ENCODE measurements at regions not wholly inside any gene's neighbourhood (a gene's known extent, or its start where the extent isn't known, plus 50 kb on each side); places are given as distances from the start of the nearest gene placed in this dataset.
"Not testable (repeated sequence)": the region's sequence is repeated elsewhere in the genome, so short reads cannot be mapped to it uniquely, and the experiment has no call there.

DNA sequence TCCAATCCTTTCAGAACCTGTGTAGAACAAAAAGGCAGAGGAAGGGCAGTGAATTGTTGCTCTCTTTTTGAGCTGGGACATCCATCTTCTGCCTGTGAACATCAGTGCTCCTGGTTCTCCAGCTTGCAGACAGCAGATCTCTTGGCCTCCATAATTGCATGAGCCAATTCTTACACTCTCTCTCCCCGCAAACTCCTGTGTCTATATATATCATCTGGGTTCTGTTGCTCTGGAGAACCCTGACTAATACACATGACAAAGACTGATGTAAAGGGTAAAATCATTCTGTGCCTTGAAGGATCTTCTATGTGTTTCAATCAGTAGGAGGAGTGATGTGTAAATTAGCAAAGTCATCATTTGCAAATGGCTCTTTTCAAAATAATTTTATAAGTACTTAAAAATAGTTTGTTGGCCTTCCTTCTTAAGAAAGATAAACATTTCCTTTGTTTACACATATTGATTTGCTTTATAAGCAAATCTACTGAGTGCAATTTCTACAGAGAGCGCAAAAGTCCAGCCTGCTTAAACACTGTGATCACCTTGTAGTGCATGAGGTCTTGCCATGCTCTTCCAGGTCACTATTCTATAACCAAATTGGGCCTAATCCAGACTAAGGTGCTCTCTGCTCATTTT, 154.9 kb upstream of the ANKRD28 start:
- no peak for DNase-seq

DNA sequence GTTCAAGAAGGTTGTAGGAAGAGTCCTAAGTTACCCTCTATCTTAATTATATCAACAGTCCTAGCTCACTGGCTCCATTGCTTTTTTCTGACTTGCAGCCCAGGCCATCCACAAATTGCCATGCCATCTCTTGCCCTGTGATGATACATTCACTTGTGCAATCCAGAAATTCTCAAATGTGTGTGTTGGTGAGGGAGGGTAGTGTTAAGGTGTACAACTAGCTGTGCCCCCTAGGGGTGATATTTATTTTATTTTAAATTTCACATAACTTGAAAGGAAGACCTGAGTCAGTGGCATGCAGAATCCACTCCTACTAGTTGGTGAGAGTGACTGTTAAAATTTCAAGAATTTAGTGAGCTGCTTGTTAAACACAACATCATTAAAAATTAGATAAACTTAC, 156.1 kb upstream of the ANKRD28 start:
- DNase-seq, result no peak

DNA sequence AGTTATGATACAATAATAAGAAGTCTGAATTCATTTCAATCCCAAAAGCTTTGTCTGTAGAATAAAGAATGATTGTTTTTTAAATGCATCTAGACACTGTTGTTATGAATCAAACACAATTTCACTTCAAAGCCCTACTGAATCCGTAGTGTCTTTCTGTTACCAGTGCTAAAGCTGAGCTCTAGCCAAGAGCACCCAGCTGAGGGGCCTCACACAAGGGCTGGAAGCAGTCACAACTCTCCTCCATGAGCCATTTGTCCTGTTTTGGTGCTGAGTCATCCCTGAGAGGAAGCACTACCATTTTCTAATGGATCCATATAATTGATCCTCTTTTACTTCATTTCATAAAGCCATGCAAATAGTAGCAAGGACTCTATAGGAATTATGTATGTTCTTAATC, 158.2 kb upstream of the ANKRD28 start:
- no peak for DNase-seq

DNA sequence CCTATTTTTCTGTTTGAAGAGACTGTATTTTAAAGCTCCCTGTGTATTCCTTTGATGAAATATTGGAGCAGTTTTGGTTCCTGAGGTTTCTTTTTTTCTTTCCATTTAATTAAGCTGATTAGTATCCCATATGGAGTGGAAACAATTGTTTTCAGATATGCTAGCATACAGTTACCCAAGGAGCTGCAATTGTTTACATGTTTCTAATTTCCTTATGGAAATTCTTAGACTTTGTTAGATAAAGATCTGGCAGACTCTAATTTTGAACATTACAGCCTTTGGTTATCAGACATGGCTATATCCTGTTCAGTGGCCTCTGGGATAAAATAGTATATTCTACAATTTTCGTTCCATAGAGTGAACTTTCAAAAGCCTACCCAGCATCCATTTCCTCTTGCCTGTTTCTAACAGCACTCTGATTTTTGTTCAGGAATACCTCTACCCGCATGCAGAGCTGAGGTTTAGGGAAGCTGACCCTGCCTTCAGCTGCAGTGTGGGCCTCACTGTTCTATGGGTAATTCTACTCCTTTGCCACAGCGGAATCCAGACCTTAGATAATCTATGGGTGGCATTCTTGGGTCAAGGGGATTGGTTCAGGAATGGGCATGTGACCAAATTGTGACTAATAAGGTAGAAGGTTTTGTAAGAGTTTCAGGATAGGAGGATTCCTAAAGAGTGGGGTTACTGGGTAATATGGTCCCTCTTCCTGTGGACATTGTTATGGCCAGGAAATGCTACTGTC, 161.1 kb upstream of the ANKRD28 start:
- DNase-seq, result no peak

DNA sequence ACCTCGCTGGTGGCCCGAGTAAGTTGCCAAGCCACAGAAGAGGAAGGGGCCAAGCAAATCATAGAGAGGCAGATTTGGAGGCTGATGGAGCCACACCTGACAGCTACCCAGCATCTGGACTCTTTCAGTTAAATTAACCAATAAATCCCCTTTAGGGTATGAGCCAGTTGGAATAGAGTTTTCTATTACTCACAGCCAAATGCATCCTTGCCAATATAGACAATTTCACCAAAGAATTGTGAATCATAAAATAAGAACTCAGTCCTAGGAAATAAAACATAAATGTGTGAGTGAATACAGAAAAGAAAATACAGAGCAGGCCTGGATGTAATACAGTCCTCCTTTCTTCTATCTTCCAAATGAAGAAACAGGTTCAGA, 161.6 kb upstream of the ANKRD28 start:
- DNase-seq, result no peak

DNA sequence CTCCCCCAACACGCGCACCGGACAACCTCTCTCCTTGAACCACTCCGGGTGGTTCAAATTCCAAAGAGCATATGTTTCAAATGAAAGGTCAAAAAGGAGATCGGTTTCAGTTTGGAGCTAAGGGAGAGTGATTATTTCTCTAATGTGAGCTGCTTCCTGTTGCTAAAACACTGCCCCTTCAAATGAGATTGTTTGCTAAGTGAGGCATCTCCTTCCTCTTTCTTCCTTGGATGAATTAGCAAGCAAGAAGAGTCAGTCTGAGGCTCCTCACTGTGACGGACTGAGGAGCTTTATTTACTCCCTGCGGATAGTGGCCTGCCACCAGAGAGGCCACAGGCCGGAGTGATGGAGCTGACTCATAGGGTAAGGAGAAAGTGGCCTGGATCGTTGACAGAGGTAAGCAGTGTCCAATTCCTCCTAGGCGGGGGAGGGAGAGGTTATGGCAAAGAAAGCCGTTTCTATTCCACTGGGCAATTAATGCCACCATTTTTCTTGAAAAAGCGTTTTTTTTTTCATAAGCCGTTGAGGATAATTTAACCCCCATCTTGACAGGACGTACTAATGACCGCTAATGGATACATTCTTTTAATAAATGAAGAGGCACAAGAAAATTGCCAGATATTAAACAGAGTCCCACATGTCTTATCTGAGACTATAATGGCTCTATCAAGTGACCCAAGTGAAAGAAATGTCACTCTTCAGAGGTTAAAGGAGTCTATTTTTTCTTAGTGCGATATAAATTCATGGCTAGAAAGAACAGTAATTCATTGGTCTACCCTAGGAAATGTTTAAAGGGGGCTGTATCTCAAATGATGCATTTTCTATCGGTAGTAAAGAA, 167.0 kb upstream of the ANKRD28 start:
- DNase-seq, result no peak

DNA sequence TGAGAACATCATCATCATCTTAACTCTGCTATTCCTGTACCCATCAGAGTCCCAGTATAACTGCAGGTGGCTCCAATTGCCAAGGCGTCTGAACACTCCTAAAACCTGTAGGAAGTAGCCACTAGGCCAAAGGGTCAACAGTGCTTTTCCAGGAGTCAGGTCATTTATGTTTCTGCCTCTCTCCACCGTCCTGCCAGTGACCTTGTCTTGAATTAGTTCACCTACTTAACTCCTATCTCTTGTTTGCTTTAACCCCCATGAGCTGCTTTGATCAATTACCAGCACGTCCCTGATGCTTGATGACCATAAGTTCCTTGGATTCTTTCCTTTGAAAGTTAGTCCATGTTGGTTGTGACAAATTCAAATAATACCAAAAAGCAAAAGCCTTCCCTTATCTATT, 169.8 kb upstream of the ANKRD28 start:
- no peak for DNase-seq

DNA sequence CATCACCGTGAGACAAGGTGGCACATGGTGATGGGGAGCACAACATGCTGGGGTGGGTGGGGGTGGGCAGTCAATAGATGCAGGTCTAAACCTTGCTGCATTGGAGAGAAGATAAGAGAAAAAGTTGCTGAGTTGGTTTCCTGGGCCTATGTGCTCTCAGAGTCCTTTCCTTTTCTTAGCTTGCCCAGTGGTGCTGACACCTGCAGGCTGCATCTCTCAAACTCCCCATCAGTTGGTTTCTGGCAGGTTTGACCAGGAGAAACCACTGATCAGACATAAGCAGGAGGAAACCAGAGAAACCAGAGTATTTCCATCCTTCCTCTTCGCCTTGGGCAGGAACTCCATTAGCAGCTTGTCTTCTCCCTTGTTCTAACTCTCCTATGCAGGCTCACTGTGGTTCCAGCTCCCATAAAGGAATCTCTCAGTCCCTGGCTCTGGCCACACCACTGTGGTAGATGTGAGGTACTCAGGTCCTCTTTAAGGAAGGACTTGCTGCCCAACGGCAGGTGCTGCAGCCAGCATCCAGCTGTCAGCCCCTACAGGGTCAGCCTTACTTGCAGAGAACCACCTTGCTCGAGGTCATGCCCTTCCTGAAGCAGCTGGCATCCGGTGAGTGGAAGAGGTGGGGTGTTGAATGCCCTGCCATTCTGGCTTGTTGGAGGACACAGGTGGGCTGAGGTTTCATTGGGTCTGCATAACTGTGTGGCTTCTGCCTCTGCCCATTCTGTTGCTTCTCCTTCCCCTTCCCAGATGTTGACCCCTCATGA, 172.3 kb upstream of the ANKRD28 start:
- DNase-seq, result no peak

DNA sequence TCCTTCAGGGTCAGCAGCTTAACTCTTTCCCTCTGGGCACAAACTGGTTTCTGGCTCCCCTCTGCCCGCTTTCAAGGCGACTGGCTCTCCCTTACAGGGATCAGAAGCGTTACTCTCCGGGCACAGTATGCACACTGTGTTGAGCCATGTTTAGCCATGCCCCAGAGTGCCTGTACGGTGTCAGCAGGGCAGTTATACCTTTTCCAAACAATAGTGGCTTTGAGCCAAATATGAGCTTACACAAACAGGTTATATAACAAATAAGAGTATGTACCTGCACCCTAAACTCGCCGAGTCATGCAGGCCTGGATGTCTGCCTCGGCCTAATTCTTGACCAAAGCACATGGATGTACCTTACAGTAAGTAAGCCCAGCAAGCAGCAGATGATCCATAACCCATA, 175.6 kb upstream of the ANKRD28 start:
- DNase-seq, result no peak

DNA sequence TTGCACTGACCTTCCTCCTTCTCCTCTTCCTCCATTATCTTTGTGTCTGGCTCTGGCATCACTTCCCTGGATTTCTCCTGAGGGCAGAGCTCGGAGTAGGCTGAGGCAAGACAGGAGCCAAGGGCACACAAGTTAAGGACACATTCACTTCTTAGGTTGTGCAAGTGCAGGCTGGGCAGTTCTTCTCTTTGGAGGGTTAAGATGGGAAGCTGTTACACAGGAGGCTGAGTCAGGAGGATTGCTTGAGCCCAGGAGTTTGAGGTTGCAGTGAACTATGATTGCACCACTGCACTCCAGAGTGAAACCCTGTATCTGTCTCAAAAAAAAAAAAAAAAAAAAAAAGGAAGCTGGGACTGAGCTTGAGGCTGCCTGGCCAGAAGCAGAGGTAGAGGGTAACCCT, 176.2 kb upstream of the ANKRD28 start:
- DNase-seq, result no peak

DNA sequence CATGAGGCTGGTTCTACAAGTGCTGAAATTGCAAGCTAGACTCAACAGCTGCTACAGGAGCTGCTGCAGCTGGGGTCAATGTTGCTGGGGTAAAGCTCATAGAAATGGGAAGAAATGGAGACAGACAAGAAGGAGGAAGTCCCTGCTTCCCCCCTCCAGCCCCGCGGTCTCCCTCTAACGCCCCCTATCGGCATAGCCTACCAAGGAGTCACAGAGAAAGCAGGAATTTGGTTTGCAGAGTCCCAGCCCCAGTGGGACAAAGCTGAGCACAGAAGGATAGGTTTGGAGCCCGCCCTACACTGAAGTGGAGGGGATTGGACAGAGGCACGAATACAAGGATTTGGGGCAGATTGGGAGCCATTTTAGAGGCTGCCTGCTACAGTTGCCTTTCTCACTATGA, 176.9 kb upstream of the ANKRD28 start:
- DNase-seq, result no peak

DNA sequence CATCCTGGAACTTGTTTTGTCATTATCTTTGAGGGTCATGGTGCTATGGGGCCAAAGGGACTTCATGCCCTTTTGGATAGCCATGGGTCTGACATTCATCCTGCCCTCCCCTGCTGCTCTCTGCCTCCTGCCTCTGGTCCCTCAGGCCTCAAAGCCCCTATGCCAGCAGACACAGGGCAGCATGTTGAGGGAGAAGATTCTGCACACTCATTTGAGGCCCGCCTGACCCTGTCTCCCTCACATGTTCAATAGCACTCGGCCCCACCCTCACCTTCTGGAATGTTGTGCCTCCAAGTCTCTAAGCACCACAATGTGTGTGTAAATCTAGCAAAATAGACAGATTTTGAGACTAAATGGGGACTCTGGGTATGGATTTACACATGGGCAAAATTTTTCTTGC, 178.7 kb upstream of the ANKRD28 start:
- no peak for DNase-seq

DNA sequence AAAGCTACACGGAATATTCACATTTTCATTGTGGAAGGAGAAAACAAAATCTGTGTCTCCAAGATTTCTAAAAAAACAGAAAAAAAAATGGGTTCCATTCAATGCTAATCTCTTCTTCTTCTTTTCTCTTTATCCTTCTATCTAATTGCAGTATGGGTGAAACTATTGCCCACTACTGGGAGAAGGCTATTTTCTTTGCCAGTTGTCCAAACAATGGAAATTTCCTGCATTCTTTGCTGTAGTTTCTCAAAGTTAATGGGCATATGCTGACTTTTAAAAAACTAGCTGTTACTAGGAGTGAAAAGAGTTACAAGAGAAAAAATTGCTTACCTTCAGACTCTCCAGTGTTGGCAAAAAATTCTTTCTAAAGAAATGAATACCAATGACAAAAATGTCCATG, 179.3 kb upstream of the ANKRD28 start:
- no peak for DNase-seq

DNA sequence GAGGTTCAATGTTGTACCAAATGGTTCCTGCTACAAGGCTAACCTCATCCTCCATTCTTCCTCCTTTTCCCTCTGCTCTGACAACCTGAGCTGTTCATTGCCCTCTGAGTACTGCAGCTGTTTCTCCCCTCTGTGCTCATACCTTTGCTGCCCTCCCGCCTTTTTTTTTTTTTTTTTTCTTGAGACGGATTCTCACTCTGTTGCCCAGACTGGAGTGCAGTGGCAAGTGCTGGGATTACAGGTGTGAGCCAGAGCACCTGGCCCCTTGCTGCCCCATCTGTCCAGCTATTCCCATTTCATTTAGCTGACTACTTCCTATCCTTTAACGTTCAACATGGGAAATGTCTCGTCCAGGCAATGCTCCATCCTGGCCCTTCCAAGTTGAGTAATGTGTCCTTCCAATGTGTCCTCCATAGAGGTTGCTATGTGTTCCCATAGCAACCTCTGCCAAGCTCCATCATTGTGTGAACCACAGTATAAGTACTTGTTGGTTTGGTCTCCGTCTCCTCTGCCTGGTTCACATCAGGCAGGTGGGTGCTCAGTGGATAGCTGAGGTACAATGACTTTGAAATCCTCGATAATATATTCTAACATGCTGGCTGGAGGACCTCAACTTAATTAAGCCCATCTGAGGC, 179.9 kb upstream of the ANKRD28 start:
- DNase-seq, result no peak

DNA sequence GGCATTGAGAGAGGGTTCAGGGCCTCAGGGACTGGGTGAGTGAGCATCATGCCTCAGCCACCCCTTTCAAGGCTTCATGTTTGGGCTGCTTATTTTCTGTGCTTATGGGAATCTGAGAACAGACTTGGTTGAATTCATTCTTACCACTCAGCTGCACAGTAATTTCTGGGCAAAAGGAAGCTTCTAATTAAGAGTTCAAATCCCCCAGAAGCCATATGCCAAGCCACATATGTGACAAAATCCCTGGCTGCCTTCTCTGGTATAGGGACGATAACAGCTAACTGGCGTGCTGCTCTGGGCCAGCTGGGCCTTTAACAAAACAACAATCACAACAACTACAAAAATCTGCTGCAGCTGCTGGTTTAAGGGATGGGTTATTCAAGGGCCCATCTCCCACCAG, 181.0 kb upstream of the ANKRD28 start:
- DNase-seq, result no peak

DNA sequence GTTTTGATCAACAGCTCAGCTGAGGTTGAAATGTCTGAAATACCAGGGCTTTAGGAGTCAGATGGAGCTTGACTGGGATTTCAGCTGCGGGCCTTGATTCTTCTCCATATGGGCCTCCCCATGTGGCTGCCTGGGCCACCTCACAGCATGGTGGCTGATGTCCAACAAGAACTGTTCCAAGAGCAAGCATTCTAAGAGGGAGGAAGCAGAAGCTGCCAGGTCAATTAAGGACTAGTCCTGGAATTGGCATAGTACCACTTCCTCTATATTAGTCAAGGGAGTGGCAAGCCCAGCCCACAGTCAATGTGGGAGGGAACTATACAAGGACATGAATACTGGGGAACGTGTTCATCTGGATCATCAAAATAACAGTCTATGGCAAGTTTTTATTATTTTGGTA, 181.7 kb upstream of the ANKRD28 start:
- no peak for DNase-seq

DNA sequence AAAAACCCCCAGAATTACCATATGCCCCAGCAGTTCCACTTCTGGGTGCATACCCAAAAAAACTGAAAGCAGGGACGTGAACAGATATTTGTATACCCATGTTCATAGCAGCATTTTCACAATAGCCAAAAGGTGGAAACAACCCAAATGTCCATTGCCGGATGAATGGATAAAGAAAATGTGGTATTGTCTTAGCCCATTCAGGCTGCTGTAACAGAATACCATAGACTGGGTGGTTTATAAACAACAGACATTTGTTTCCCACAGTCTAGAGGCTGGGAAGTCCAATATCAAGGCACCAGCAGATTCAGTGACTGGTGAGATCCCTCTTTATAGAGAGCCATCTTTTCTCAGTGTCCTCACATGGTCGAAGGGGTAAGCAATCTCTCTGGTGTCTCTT, 182.1 kb upstream of the ANKRD28 start:
- no peak for DNase-seq

DNA sequence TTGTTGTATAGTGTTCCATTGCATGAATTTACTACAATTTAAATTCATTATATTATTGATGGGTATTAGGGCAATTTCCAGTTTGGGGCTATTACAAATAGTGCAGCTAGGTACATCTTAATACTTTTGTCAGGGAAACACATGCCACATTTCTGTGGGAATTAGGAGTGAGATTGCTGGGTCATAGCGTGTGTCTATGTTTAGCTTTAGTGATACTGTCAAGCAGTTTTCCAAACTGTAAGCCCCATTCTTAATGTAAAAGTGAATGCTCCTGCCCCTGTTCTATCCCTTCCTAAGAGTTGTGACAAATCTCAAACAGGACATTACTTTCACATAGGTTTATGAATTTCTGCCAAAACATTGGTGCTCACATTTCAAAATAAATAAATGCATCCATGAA, 184.5 kb upstream of the ANKRD28 start:
- DNase-seq, result no peak

DNA sequence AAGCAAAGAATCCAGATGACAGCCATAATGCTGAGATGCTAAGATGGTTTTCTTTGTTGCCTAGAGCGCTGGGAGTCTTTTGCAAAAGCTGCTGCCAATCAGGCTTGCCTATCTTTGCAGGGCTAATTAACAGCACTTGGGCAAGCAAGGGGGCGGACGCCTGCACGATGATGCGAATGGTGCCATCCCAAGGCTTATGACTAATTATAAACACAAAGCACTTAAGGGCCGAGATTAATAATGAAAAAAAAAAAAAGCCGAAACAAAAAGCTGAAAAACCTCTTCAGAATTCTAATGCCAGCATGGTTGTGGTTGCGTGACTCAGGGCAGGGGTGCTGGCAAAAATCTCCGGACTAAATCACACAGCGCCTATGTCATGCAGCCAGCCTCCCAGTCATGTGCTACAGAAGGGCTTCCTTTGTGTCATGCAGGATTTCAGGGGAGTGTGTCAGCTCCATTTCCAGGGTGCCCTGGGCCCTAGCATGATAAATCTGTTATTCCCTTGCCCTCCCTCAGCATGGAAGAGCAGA, 185.0 kb upstream of the ANKRD28 start:
- DNase-seq, result no peak

DNA sequence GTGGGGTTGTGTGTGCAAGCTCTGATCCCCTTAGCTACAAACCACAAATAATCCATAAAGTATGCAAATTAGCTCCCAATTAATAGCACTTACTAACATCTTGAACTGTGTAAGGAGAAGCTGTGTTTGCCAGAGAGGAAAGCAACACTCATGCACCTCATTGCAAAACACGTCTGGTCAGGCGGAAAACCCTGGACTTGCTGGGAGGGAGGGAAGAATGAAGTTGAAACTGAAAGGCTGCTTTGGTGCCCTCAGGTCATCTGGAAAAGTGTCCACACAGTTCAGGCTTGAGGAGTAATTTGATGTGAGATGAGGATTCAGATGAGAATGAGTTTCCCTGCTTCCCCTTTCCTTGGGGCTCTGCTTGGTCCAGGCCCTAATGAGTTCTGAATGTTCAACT, 185.5 kb upstream of the ANKRD28 start:
- DNase-seq, result no peak

DNA sequence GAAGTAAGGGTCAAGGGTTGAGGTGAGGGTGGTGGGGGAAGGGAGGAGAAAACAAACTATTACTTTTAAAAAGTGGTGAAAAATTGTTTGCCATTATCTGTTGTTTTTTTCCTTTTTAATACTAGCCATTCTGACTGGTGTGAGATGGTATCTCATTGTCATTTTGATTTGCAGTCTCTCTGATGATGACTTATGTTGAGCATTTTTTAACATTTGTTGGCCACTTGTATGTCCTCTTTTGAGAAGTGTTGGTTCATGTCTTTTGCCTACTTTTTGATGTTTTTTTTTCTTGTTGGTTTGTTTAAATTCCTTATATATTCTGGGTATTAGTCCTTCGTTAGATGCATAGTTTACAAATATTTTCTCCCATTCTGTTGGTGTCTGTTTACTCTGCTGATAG, 185.9 kb upstream of the ANKRD28 start:
- no peak for DNase-seq

DNA sequence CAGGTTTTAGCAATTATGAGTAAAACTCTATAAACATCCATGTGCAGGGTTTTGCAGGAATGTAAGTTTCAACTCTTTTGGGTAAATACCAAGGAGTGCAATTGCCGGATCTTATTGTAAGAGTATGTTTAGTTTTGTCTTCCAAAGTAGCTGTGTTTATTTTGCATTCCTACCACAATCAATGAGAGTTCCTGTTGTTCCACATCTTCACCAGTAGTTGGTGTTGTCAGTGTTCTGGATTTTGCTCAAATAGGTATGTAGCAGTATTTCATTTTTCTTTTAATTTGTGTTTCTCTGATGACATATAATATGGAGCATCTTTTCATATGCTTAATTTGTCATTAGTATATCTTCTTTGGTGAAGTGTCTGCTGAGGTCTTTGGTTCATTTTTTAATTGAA, 185.1 kb upstream of the GALNT15 start:
- DNase-seq, result no peak

DNA sequence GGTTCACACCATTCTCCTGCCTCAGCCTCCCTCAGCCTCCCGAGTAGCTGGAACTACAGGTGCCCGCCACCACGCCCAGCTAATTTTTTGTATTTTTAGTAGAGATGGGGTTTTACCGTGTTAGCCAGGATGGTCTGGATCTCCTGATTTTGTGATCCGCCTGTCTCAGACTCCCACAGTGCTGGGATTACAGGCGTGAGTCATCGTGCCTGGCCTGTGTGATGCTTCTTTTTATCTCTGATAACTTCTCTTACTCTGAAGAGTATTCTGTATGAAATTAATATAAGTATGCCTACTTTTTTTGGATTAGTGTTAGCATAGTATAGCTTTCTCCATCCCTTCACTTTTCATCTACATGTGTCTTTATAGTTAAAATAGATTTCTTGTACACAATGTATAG, 180.8 kb upstream of the GALNT15 start:
- not testable (repeated sequence) for DNase-seq
